Endothelial cell of umbilical vein (primary cell): ENCODE measurements at regions not wholly inside any gene's neighbourhood (a gene's known extent, or its start where the extent isn't known, plus 50 kb on each side); places are given as distances from the start of the nearest gene placed in this dataset.

Experiments
- BruUV-seq: library from RNA; stranded (reverse); fragments of 400-500 nt; replicated peaks from 2 replicates; lab custom pipeline; 2021; lab: Mats Ljungman, UMichigan
- CTCF ChIA-PET: fragments of 300-600, 350-600 bp; sonication (Branson Sonifier 250); formaldehyde crosslinking; loops from one replicate; lab custom pipeline; 2021; ENCODE audit warnings: antibody characterized with exemption, inconsistent platforms; lab: Charles Lee
- POLR2A ChIA-PET: fragments of 300-600, 350-600 bp; sonication (Branson Sonifier 250); formaldehyde crosslinking; loops from one replicate; lab custom pipeline; 2021; ENCODE audit warnings: antibody characterized with exemption, inconsistent platforms; lab: Charles Lee
- DNase-seq: peaks from one replicate; pipeline ENCODE4 v3.0.0-alpha.2; 2011; ENCODE audit warnings: low read depth, low spot score
- FAIRE-seq: peaks from 2 replicates; lab custom pipeline; 2011; peaks lifted over from hg19 to GRCh38; lab: Jason Lieb, UNC
- H2AFZ ChIP-seq: 2 replicates; pipeline ENCODE4 v1.6.0; 2012; ENCODE audit warnings: low read depth, low read length, control low read depth, inconsistent platforms
- H3K27ac ChIP-seq: 2 replicates; pipeline ENCODE4 v1.5.1; 2011; ENCODE audit warnings: low read depth, mild to moderate bottlenecking, control low read depth, low read length, moderate library complexity; ENCODE audit not compliant: insufficient read depth
- H3K27me3 ChIP-seq, 2 experiments: 2 replicates each; pipeline versions ENCODE4 v1.6.0 to v1.6.1; 2011; ENCODE audit warnings: low read length in 2 of 2, mixed read lengths in 1 of 2; ENCODE audit not compliant: control insufficient read depth in 2 of 2, insufficient read depth in 2 of 2
- H3K36me3 ChIP-seq, 2 experiments: 2 replicates in 1 of 2; 3 replicates in 1 of 2; pipeline ENCODE4 v1.5.1; 2011; ENCODE audit warnings: low read length in 2 of 2, mild to moderate bottlenecking in 1 of 2, moderate library complexity in 1 of 2; ENCODE audit not compliant: control insufficient read depth in 2 of 2, insufficient read depth in 2 of 2; ENCODE audit errors: extremely low read depth in 1 of 2
- H3K4me1 ChIP-seq: 3 replicates; pipeline ENCODE4 v1.5.1; 2011; ENCODE audit warnings: mild to moderate bottlenecking, low read length; ENCODE audit not compliant: control insufficient read depth, insufficient read depth; ENCODE audit errors: extremely low read depth
- H3K4me2 ChIP-seq: 2 replicates; pipeline ENCODE4 v1.6.1; 2011; ENCODE audit warnings: low read length, control low read depth, mixed read lengths; ENCODE audit not compliant: insufficient read depth
- H3K4me3 ChIP-seq, 3 experiments: fragments of 200-600 bp in 1 of 3; sonication (generic), shearing (Covaris generic) in 1 of 3; replicated peaks in 1 of 3; 2 replicates each; pipeline ENCODE4 v1.5.1; 2011 to 2016; ENCODE audit warnings: control low read depth in 3 of 3, low read length in 3 of 3, mild to moderate bottlenecking in 2 of 3, inconsistent platforms in 1 of 3, low read depth in 1 of 3, moderate library complexity in 1 of 3; ENCODE audit not compliant: insufficient read depth in 1 of 3
- H3K79me2 ChIP-seq: 2 replicates; pipeline ENCODE4 v1.6.0; 2012; ENCODE audit warnings: low read length, inconsistent platforms; ENCODE audit not compliant: control insufficient read depth, insufficient read depth
- H3K9ac ChIP-seq: replicated peaks from 2 replicates; pipeline ENCODE3; 2011; ENCODE audit warnings: low read length, control low read depth; ENCODE audit not compliant: insufficient read depth; ENCODE audit errors: extremely low read depth
- H3K9me1 ChIP-seq: replicated peaks from 3 replicates; pipeline ENCODE4 v1.6.0; 2011; ENCODE audit warnings: mild to moderate bottlenecking, low read length; ENCODE audit not compliant: control insufficient read depth, insufficient read depth; ENCODE audit errors: extremely low read depth
- H3K9me3 ChIP-seq: replicated peaks from 2 replicates; pipeline ENCODE4 v1.5.1; 2012; ENCODE audit warnings: low read length, inconsistent platforms; ENCODE audit not compliant: control insufficient read depth, insufficient read depth
- H4K20me1 ChIP-seq: replicated peaks from 2 replicates; pipeline ENCODE3; 2011; ENCODE audit warnings: mild to moderate bottlenecking, low read length; ENCODE audit not compliant: control insufficient read depth, insufficient read depth; ENCODE audit errors: extremely low read depth
- EZH2 ChIP-seq: IDR thresholded peaks from 2 replicates; pipeline ENCODE4 v1.6.1; 2012; ENCODE audit warnings: borderline replicate concordance, low read depth, mild to moderate bottlenecking, moderate library complexity, low read length, inconsistent platforms; ENCODE audit not compliant: severe bottlenecking
- dilution Hi-C: fragments of 300-500 bp; cut with MboI; formaldehyde crosslinking; loops from one replicate; pipeline ENCODE4 v1.15.0; 2019; ENCODE audit warnings: low sequenced_read_pairs; ENCODE audit not compliant: extremely low pct_ligation_motif_present
- intact Hi-C: fragments of 100-400 bp; cut with micrococcal nuclease; formaldehyde crosslinking; loops from one replicate; pipeline ENCODE4 v1.10.0; 2022
- TF ChIP-seq, protein P1 (sequence below), 2 donors: IDR thresholded peaks; 1 replicate in 1 of 2; 2 replicates in 1 of 2; pipeline ENCODE4 v1.5.1; 2011; ENCODE audit warnings: low read length in 2 of 2, mild to moderate bottlenecking in 2 of 2, moderate library complexity in 2 of 2, control low read depth in 1 of 2, inconsistent platforms in 1 of 2, low read depth in 1 of 2; ENCODE audit not compliant: insufficient read depth in 1 of 2; ENCODE audit errors: extremely low read depth in 1 of 2

DNA sequence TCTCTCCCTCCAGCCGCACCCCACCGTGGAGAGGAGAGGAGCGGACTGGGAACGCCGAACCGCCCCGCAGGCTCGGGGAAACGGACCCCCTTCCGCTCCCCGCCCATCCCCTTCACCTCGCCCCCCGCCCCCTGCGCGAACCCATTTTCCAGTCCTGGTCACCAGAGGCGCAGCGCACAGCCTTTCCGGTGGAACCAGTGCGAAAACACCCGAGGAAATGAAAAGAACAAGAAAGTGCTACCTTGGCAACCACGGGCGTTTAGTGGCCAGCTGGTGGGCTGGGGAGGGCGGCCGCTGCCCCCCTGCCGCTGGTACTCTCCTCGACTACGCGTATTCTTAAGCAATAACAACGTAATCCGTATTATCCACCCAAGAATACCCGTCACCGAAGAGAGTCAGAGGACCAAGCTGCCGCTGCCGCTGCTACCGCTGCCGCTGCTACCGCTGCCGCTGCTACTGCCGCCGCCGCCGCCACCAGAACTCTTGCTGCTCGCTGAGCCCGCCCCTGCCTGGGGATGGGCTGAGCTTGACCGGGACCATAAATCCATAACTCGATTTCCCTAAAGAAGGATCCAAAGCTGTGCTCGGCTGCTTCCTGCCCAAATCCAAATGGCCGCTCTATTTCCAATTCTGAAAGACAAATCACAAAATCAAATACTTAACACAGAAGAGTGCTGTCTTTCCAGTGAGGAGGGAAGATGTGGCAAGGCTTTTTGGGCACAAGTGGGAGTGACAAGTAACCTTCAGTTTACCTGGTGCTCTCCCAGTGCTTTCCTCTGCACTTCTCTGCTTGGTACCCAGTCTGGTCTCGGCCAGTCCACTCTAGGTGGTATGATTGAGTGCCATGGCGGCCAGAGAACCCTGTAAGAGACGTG is 125.2 kb upstream of the DPYD start:
- Histone ChIP-seq H3K27me3 (no peaks in the 10 kb centered on the region), H3K9me1 (no peaks in the 10 kb centered on the region), H3K27ac (peak overlapping the region; percentile 61), H3K79me2 (peaks cover 27% of the 10 kb centered on the region), H3K4me2 (peak overlapping the region; percentile 91), H3K4me3 (peak overlapping the region; percentile 34 to 80 (median 55)), H3K4me1 (peaks cover 23% of the 10 kb centered on the region), H4K20me1 (no peaks in the 10 kb centered on the region), H3K9me3 (no peaks in the 10 kb centered on the region), H3K36me3 (no peaks in the 10 kb centered on the region), H2AFZ (peak overlapping the region; percentile 95), H3K9ac (peak overlapping the region; percentile 78)
- POLR2A ChIA-PET = no interaction called here
- peak; percentile 70 for DNase-seq
- BruUV-seq = TSS peak; percentile 58
- intact Hi-C loops = loop anchor here (1.0 to 10.0 kb wide), 6 partner anchors 139 to 1324 kb away; partner anchors contain the start of gene PTBP2
- no peak for FAIRE-seq
- CTCF ChIA-PET = interaction anchor here (2.8 to 3.2 kb wide), 2 partner anchors 43 to 423 kb away, joined by 16 to 22 read pairs; no protein-coding TSS in a partner anchor
- TF ChIP-seq, protein P1, sequence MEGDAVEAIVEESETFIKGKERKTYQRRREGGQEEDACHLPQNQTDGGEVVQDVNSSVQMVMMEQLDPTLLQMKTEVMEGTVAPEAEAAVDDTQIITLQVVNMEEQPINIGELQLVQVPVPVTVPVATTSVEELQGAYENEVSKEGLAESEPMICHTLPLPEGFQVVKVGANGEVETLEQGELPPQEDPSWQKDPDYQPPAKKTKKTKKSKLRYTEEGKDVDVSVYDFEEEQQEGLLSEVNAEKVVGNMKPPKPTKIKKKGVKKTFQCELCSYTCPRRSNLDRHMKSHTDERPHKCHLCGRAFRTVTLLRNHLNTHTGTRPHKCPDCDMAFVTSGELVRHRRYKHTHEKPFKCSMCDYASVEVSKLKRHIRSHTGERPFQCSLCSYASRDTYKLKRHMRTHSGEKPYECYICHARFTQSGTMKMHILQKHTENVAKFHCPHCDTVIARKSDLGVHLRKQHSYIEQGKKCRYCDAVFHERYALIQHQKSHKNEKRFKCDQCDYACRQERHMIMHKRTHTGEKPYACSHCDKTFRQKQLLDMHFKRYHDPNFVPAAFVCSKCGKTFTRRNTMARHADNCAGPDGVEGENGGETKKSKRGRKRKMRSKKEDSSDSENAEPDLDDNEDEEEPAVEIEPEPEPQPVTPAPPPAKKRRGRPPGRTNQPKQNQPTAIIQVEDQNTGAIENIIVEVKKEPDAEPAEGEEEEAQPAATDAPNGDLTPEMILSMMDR (IDR thresholded peaks at IDR 0.05; ENCODE audit: extremely low read depth in 1 of 2, insufficient read depth in 1 of 2, low read depth in 1 of 2, low read length in 2 of 2) = peak in 1 of 2 donors; percentile 5
- TF ChIP-seq EZH2 = no peak
- dilution Hi-C loops = no loop called here
